Esophagus squamous epithelium (tissue), 4 donors: ENCODE measurements at regions not wholly inside any gene's neighbourhood (a gene's known extent, or its start where the extent isn't known, plus 50 kb on each side); places are given as distances from the start of the nearest gene placed in this dataset.

Experiments
- POLR2A ChIP-seq, 4 donors: fragments of 450-650 bp; IDR thresholded peaks; one replicate each; pipeline ENCODE4 v1.6.1; 2017; ENCODE audit warnings: antibody characterized with exemption in 4 of 4, mild to moderate bottlenecking in 4 of 4, moderate library complexity in 3 of 4
- TF ChIP-seq, protein P1 (sequence below), 6 experiments: fragments of 450-650 bp in 4 of 6; fragments of 200-600 bp in 2 of 6; sonication (generic) in 2 of 6; IDR thresholded peaks; one replicate each; pipeline ENCODE4 v1.5.1; 2016 to 2019; ENCODE audit warnings: antibody characterized with exemption in 6 of 6, mild to moderate bottlenecking in 4 of 6, moderate library complexity in 4 of 6

DNA sequence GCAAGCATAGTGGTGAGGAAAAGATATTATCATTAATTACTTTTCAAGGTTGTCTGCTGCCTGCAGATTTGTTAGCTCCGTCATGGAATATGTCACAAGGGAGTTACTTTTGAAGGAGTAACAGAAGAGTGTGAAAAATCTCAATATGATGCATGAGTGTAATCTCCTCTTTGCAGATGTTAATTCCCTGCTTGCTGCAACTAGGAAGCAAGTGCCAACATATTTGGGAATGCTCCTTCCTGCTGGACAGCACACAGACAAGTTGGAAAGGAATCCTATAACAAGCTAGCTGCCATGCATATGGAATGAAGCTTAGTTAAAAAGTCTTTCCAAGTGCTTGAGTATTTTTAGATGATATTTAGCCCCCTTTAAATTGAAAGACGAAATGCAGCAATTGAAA, 2023.6 kb upstream of the CDH6 start:
- TF ChIP-seq, protein P1, sequence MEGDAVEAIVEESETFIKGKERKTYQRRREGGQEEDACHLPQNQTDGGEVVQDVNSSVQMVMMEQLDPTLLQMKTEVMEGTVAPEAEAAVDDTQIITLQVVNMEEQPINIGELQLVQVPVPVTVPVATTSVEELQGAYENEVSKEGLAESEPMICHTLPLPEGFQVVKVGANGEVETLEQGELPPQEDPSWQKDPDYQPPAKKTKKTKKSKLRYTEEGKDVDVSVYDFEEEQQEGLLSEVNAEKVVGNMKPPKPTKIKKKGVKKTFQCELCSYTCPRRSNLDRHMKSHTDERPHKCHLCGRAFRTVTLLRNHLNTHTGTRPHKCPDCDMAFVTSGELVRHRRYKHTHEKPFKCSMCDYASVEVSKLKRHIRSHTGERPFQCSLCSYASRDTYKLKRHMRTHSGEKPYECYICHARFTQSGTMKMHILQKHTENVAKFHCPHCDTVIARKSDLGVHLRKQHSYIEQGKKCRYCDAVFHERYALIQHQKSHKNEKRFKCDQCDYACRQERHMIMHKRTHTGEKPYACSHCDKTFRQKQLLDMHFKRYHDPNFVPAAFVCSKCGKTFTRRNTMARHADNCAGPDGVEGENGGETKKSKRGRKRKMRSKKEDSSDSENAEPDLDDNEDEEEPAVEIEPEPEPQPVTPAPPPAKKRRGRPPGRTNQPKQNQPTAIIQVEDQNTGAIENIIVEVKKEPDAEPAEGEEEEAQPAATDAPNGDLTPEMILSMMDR (IDR thresholded peaks at IDR 0.05) = no peak
- no peak for TF ChIP-seq POLR2A (IDR thresholded peaks at IDR 0.05)
